DND-41 (cell line): ENCODE measurements at regions not wholly inside any gene's neighbourhood (a gene's known extent, or its start where the extent isn't known, plus 50 kb on each side); places are given as distances from the start of the nearest gene placed in this dataset.

Source experiments
- ATAC-seq: fragments of 200-7000 bp; cut with Tn5 transposase; 3 replicates; pipeline ENCODE4 v1.9.1; 2021; ENCODE audit warnings: low read depth; ENCODE audit not compliant: insufficient read depth
- DNase-seq: peaks from one replicate; pipeline ENCODE4 v3.0.0-alpha.2; 2020
- H2AFZ ChIP-seq: 2 replicates; pipeline ENCODE4 v1.6.0; 2012; ENCODE audit warnings: low read depth, low read length
- H3K27ac ChIP-seq: 2 replicates; pipeline ENCODE4 v1.5.1; 2012; ENCODE audit warnings: low read length, inconsistent platforms
- H3K27me3 ChIP-seq: fragments of 200-600 bp; sonication (generic); 2 replicates; pipeline ENCODE4 v1.6.0; 2012; ENCODE audit warnings: low read length, mild to moderate bottlenecking, inconsistent platforms; ENCODE audit not compliant: insufficient read depth, poor library complexity
- H3K36me3 ChIP-seq: 2 replicates; pipeline ENCODE4 v1.5.1; 2012; ENCODE audit warnings: low read length, inconsistent platforms; ENCODE audit not compliant: insufficient read depth
- H3K4me1 ChIP-seq: 2 replicates; pipeline ENCODE4 v1.5.1; 2012; ENCODE audit warnings: mild to moderate bottlenecking, low read length; ENCODE audit not compliant: insufficient read depth
- H3K4me2 ChIP-seq: 2 replicates; pipeline ENCODE4 v1.6.0; 2012; ENCODE audit warnings: mild to moderate bottlenecking, moderate library complexity, low read length, inconsistent platforms; ENCODE audit not compliant: insufficient read depth
- H3K4me3 ChIP-seq, 2 experiments: fragments of 200-600 bp in 1 of 2; shearing (Covaris generic) in 1 of 2; 2 replicates each; pipeline ENCODE4 v1.5.1; 2012 to 2016; ENCODE audit warnings: inconsistent platforms in 2 of 2, low read length in 2 of 2, mild to moderate bottlenecking in 2 of 2, low read depth in 1 of 2, moderate library complexity in 1 of 2
- H3K79me2 ChIP-seq: 2 replicates; pipeline ENCODE4 v1.6.0; 2012; ENCODE audit warnings: low read length, inconsistent platforms; ENCODE audit not compliant: insufficient read depth
- H3K9ac ChIP-seq: 2 replicates; pipeline ENCODE4 v1.6.0; 2012; ENCODE audit warnings: low read depth, mild to moderate bottlenecking, inconsistent platforms, low read length, moderate library complexity
- H3K9me3 ChIP-seq: 2 replicates; pipeline ENCODE4 v1.5.1; 2012; ENCODE audit warnings: low read length, moderate library complexity, mild to moderate bottlenecking, inconsistent platforms; ENCODE audit not compliant: insufficient read depth, severe bottlenecking
- H4K20me1 ChIP-seq: 2 replicates; pipeline ENCODE4 v1.6.0; 2012; ENCODE audit warnings: low read length; ENCODE audit not compliant: insufficient read depth
- EZH2 ChIP-seq: IDR thresholded peaks from 3 replicates; pipeline ENCODE4 v1.6.1; 2012; ENCODE audit warnings: borderline replicate concordance, low read depth, mild to moderate bottlenecking, moderate library complexity, low read length, inconsistent platforms; ENCODE audit not compliant: severe bottlenecking
- TF ChIP-seq, protein P1 (sequence below): IDR thresholded peaks from 2 replicates; pipeline ENCODE4 v1.5.1; 2012; ENCODE audit warnings: borderline replicate concordance, low read length, moderate library complexity, mild to moderate bottlenecking; ENCODE audit not compliant: poor library complexity, severe bottlenecking; ENCODE audit errors: extremely low read depth

DNA sequence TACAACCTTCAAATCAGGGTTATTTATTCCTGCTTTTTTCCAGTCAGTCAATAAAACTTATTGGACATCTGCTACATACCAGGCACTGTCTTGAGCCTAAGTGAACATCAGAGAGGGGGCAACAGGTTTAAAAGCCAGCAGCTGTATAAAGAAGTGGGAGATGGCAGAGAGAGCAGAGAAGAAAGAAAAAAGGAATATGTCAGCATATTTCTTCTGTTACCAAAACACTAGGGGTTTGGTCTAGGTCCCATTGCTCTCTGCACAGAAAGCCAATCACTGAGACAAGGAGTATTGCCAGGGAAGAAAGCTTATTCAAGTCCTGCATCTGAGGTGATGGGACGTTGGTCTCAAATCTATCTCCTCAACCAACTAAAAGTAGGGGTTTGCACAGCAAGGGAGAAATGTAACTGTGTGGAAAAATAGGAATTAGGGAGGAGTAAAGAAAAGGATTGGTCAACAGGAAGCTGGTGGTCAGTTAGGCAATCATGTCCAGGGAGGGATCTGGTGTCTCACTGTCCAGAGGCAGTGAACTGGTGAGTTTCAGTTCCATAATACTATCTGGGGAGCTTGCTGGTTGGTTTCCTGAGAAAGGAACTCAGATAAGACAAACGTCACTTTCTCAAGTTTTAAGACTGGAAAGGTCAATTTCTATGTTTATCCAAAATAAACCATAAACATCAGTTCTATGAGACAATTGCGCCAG, 107.5 kb downstream of the PHLDA1 start:
- no peak for TF ChIP-seq EZH2
- TF ChIP-seq, protein P1, sequence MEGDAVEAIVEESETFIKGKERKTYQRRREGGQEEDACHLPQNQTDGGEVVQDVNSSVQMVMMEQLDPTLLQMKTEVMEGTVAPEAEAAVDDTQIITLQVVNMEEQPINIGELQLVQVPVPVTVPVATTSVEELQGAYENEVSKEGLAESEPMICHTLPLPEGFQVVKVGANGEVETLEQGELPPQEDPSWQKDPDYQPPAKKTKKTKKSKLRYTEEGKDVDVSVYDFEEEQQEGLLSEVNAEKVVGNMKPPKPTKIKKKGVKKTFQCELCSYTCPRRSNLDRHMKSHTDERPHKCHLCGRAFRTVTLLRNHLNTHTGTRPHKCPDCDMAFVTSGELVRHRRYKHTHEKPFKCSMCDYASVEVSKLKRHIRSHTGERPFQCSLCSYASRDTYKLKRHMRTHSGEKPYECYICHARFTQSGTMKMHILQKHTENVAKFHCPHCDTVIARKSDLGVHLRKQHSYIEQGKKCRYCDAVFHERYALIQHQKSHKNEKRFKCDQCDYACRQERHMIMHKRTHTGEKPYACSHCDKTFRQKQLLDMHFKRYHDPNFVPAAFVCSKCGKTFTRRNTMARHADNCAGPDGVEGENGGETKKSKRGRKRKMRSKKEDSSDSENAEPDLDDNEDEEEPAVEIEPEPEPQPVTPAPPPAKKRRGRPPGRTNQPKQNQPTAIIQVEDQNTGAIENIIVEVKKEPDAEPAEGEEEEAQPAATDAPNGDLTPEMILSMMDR = no peak
- ATAC-seq = no peak
- H3K4me2 ChIP-seq = no peak overlapping the region
- H3K36me3 ChIP-seq = no peaks in the 10 kb centered on the region
- no peak overlapping the region for H3K9ac ChIP-seq
- no peaks in the 10 kb centered on the region for H4K20me1 ChIP-seq
- H3K27me3 ChIP-seq = no peaks in the 10 kb centered on the region
- H3K4me3 ChIP-seq = no peak overlapping the region
- DNase-seq = no peak
- H3K4me1 ChIP-seq = no peaks in the 10 kb centered on the region; the same call in 1 of the 2 replicates
- peaks cover 7% of the 10 kb centered on the region for H3K9me3 ChIP-seq
- no peaks in the 10 kb centered on the region for H3K79me2 ChIP-seq
- no peak overlapping the region for H2AFZ ChIP-seq
- no peak overlapping the region for H3K27ac ChIP-seq

DNA sequence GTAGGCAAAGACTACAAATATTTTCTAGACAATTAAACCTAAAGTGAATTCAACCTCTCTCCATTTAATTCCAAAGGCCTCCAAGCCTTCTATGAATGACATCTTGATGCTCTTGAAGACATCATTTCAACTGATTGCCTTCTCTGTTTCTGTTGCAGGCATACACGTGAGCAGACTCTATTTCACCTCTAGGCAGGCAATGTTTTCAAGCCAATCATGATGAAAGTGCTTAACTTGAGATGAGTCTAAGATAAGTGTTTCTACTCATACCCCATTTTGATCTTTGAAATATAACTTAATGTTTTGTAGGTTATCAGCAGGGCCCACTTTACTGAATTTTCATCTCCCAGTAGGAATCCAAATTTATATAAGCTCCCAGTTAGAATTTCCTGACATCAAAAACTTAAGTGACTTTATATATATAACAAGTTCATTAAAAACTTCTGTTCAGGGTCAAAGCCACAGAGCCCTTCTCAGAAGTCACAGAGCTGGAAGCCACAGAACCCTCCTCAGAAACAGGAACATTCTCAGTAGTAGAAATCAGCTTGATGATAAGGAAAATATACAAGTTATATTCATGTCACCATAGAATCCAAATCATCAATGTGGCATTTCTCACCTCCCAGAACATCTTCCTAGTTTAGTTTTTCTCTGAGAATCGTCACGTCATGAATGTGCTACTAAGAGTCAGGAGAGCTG, 108.5 kb downstream of the PHLDA1 start:
- no peaks in the 10 kb centered on the region for H3K36me3 ChIP-seq
- no peaks in the 10 kb centered on the region; the same call in 1 of the 2 replicates for H3K4me1 ChIP-seq
- H3K27ac ChIP-seq = no peak overlapping the region
- H3K4me2 ChIP-seq = no peak overlapping the region
- H3K9ac ChIP-seq = no peak overlapping the region
- no peak overlapping the region for H3K4me3 ChIP-seq
- H3K27me3 ChIP-seq = no peaks in the 10 kb centered on the region
- DNase-seq = no peak
- H3K79me2 ChIP-seq = no peaks in the 10 kb centered on the region
- no peaks in the 10 kb centered on the region for H4K20me1 ChIP-seq
- no peak; the same call in 2 of the 3 replicates for ATAC-seq
- no peak for TF ChIP-seq EZH2
- TF ChIP-seq, protein P1 = no peak
- peaks cover 7% of the 10 kb centered on the region for H3K9me3 ChIP-seq
- no peak overlapping the region for H2AFZ ChIP-seq

DNA sequence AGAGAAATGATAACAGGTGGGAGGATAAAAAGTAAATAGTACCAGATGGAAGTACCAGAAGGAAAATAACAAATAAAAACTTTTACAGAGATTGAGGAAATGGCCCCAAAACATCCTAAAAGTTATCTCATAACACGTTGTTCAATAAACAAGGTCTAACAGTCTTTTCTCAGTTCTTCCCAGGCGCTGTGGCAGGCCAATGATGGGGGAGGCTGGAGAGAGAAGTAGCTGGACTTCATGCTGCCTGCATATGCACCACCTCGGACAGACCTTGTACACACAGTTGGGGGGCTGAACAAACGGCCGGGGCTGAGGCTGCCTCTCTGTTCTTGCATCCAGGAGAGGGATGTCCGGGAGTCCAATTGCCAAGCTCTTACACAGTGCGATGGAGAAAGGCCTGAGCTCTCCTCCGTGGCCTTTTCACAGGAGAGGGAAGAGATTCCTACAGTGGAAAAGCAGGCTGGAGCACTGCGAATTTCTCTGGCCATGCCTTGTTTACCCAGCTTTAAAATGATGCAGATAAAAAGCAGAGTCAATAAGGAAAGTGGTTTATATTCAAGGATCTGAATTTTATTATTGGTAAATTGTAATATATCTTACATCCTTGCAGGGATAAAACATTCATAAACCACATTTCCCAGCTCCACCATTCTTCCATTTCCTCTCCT, 109.8 kb downstream of the PHLDA1 start:
- no peaks in the 10 kb centered on the region for H3K27me3 ChIP-seq
- no peak overlapping the region for H3K27ac ChIP-seq
- TF ChIP-seq EZH2 = no peak
- TF ChIP-seq, protein P1 = no peak
- peaks cover 7% of the 10 kb centered on the region for H3K9me3 ChIP-seq
- H3K36me3 ChIP-seq = no peaks in the 10 kb centered on the region
- no peak overlapping the region for H3K9ac ChIP-seq
- no peak overlapping the region for H3K4me2 ChIP-seq
- H2AFZ ChIP-seq = no peak overlapping the region
- no peaks in the 10 kb centered on the region; the same call in 1 of the 2 replicates for H3K4me1 ChIP-seq
- no peaks in the 10 kb centered on the region for H4K20me1 ChIP-seq
- ATAC-seq = no peak
- no peak for DNase-seq
- no peak overlapping the region for H3K4me3 ChIP-seq
- H3K79me2 ChIP-seq = no peaks in the 10 kb centered on the region
